Ovary (tissue), 7 donors: ENCODE measurements at regions not wholly inside any gene's neighbourhood (a gene's known extent, or its start where the extent isn't known, plus 50 kb on each side); places are given as distances from the start of the nearest gene placed in this dataset.

Experiments
- DNase-seq, 5 donors: peaks; one replicate each; pipeline ENCODE4 v3.0.0-alpha.2; 2019 to 2020
- H3K27ac ChIP-seq, 2 donors: fragments of 200-600 bp; one replicate each; pipeline versions ENCODE4 v1.5.1 to v1.8.0; 2019 to 2022
- H3K27me3 ChIP-seq: fragments of 200-600 bp; one replicate; pipeline ENCODE4 v1.8.0; 2022
- H3K36me3 ChIP-seq: fragments of 200-600 bp; sonication (generic); one replicate; pipeline ENCODE4 v1.5.1; 2019
- H3K4me1 ChIP-seq: one replicate; pipeline ENCODE4 v1.8.1; 2013; ENCODE audit warnings: mild to moderate bottlenecking, moderate library complexity; ENCODE audit not compliant: insufficient read depth
- H3K4me3 ChIP-seq: fragments of 200-600 bp; sonication (generic); one replicate; pipeline ENCODE4 v1.5.1; 2017
- H3K9me3 ChIP-seq, 2 donors: fragments of 200-600 bp in 1 of 2; sonication (generic) in 1 of 2; one replicate each; pipeline versions ENCODE4 v1.5.1 to v1.8.1; 2013 to 2019; ENCODE audit warnings: mild to moderate bottlenecking in 1 of 2, moderate library complexity in 1 of 2
- CTCF ChIP-seq, 3 donors: fragments of 450-650 bp in 2 of 3; fragments of 200-600 bp in 1 of 3; IDR thresholded peaks; one replicate each; pipeline versions ENCODE4 v1.5.1 to v1.8.0; 2016 to 2022; ENCODE audit warnings: antibody characterized with exemption in 3 of 3, mild to moderate bottlenecking in 1 of 3
- EP300 ChIP-seq: sonication (generic); formaldehyde crosslinking; IDR thresholded peaks from one replicate; pipeline ENCODE4 v1.6.1; 2017; ENCODE audit warnings: antibody characterized with exemption
- POLR2A ChIP-seq: fragments of 450-650 bp; IDR thresholded peaks from one replicate; pipeline ENCODE4 v1.6.1; 2017; ENCODE audit warnings: antibody characterized with exemption, mild to moderate bottlenecking, moderate library complexity
- WGBS, 3 donors: extraction: QIAGEN DNeasy Blood & Tissue Kit in 1 of 3; methylation state at CpG; one replicate each; pipeline versions ENCODE4 v1.1.5 to v1.1.7; 2013 to 2017; 5-methylcytosine and 5-hydroxymethylcytosine counted together
- intact Hi-C, 4 donors: fragments of 100-400 bp; cut with DNase I; formaldehyde crosslinking; loops; one replicate each; pipeline versions ENCODE4 v1.11.0 to v1.15.1; 2022 to 2023
- donor health status: DM: no; HTN: no; CAD: no; lungs with moderate emphysema.
- donor health status: DM: no; HTN: no; CAD: no.
- donor health status: Bipolar disorder and iron deficiency.
- donor health status: DM: no; HTN: no; CAD: no.
- donor health status: DM: yes; HTN: yes; CAD: no.

- DNase-seq, result no peak
- no peaks in the 10 kb centered on the region for H3K27me3 ChIP-seq
- no peak for TF ChIP-seq EP300
- no peak for TF ChIP-seq CTCF (IDR thresholded peaks at IDR 0.05)
- no peak for TF ChIP-seq POLR2A
- no peak overlapping the region for H3K27ac ChIP-seq
- H3K4me1 ChIP-seq, result no peaks in the 10 kb centered on the region
- no peaks in the 10 kb centered on the region for H3K36me3 ChIP-seq
- intact Hi-C loops, result no loop called here
- no peaks in the 10 kb centered on the region for H3K9me3 ChIP-seq
- WGBS, 3 donors, result 73 to 88% (median 75%) methylated on average over 6 of the region's 6 CpGs
- no peak overlapping the region for H3K4me3 ChIP-seq
Observed at GRCh38 chr12:3398196-3398789, 92.7 kb upstream of the PRMT8 start.

- intact Hi-C loops, result no loop called here
- WGBS, 3 donors, result 44 to 88% (median 69%) methylated on average over 1 of the region's 1 CpG
Observed at GRCh38 chr12:3405821-3406220, 85.2 kb upstream of the PRMT8 start.

GRCh38 chr12:3407723-3408122 is 83.3 kb upstream of the PRMT8 start:
- intact Hi-C loops, result no loop called here
- Histone ChIP-seq H3K4me1 (no peaks in the 10 kb centered on the region), H3K27ac (no peak overlapping the region), H3K9me3 (no peaks in the 10 kb centered on the region), H3K36me3 (no peaks in the 10 kb centered on the region), H3K27me3 (no peaks in the 10 kb centered on the region), H3K4me3 (no peak overlapping the region)
- TF ChIP-seq POLR2A (no peak), CTCF (IDR thresholded peaks at IDR 0.05) (no peak), EP300 (no peak)
- no peak for DNase-seq
- WGBS, 3 donors, result 86 to 95% (median 88%) methylated on average over 1 of the region's 1 CpG

More at GRCh38 chr12:3405821-3406220, 85.2 kb upstream of the PRMT8 start:
- Histone ChIP-seq H3K27me3 (no peaks in the 10 kb centered on the region), H3K36me3 (no peaks in the 10 kb centered on the region), H3K9me3 (no peaks in the 10 kb centered on the region), H3K4me3 (no peak overlapping the region), H3K27ac (no peak overlapping the region), H3K4me1 (no peaks in the 10 kb centered on the region)
- TF ChIP-seq POLR2A (no peak), CTCF (IDR thresholded peaks at IDR 0.05) (no peak), EP300 (no peak)
- DNase-seq, result no peak

- no peak for DNase-seq
- TF ChIP-seq EP300 (no peak), POLR2A (no peak), CTCF (IDR thresholded peaks at IDR 0.05) (no peak)
- H3K4me1 ChIP-seq, result no peaks in the 10 kb centered on the region
- WGBS, 3 donors, result 76 to 87% (median 84%) methylated on average over 2 of the region's 2 CpGs
- H3K27ac ChIP-seq, result no peak overlapping the region
- H3K36me3 ChIP-seq, result no peaks in the 10 kb centered on the region
- no peak overlapping the region for H3K4me3 ChIP-seq
- H3K9me3 ChIP-seq, result no peaks in the 10 kb centered on the region
- H3K27me3 ChIP-seq, result no peaks in the 10 kb centered on the region
- intact Hi-C loops, result no loop called here
Observed at GRCh38 chr12:3409662-3410061, 81.3 kb upstream of the PRMT8 start.
